HCT116 (cell line): ENCODE measurements at regions not wholly inside any gene's neighbourhood (a gene's known extent, or its start where the extent isn't known, plus 50 kb on each side); places are given as distances from the start of the nearest gene placed in this dataset.

Experiments
- ATAC-seq: fragments of 200-7000 bp; cut with Tn5 transposase; 2 replicates; pipeline ENCODE4 v1.9.1; 2020; ENCODE audit warnings: mild to moderate bottlenecking, moderate library complexity
- BruUV-seq: library from RNA; stranded (reverse); fragments of 400-500 nt; replicated peaks from 2 replicates; lab custom pipeline; 2021; lab: Mats Ljungman, UMichigan
- CTCF ChIA-PET: fragments of 300-600 bp; sonication (Branson Sonifier 250); formaldehyde crosslinking; loops from one replicate; lab custom pipeline; 2021; ENCODE audit warnings: antibody characterized with exemption; lab: Charles Lee
- POLR2A ChIA-PET: fragments of 300-600, 350-600 bp; sonication (Branson Sonifier 250); formaldehyde crosslinking; loops from one replicate; lab custom pipeline; 2021; ENCODE audit warnings: antibody characterized with exemption; lab: Charles Lee
- RAD21 ChIA-PET, 2 experiments: fragments of 300-600 bp; sonication (Branson Sonifier 250); formaldehyde crosslinking; loops; one replicate each; lab custom pipeline; 2023; ENCODE audit warnings: low total read pairs in 2 of 2; ENCODE audit not compliant: uncharacterized antibody in 2 of 2, unreplicated experiment in 2 of 2, low non-redundant PET in 1 of 2; lab: Charles Lee
- DNase-seq: peaks from one replicate; pipeline ENCODE4 v3.0.0-alpha.2; 2010; ENCODE audit warnings: low read depth, low spot score
- H2AFZ ChIP-seq: fragments of 200-600 bp; shearing (Covaris generic), sonication (generic); 2 replicates; pipeline ENCODE4 v1.6.1; 2017; ENCODE audit warnings: low read depth, mixed run types, mixed read lengths, antibody characterized with exemption, low read length; ENCODE audit not compliant: poor library complexity, severe bottlenecking
- H3K27ac ChIP-seq: 2 replicates; pipeline ENCODE4 v1.5.1; 2012; ENCODE audit warnings: low read depth, low read length
- H3K27me3 ChIP-seq: fragments of 200-600 bp; sonication (generic); 2 replicates; pipeline ENCODE4 v1.6.1; 2016; ENCODE audit warnings: mixed run types, low read length, mixed read lengths; ENCODE audit not compliant: insufficient read depth
- H3K36me3 ChIP-seq, 2 experiments: fragments of 200-500 bp in 1 of 2; fragments of 200-600 bp in 1 of 2; sonication (Bioruptor generic) in 1 of 2; sonication (generic) in 1 of 2; 2 replicates each; pipeline versions ENCODE4 v1.5.1 to v1.6.1; 2014 to 2016; ENCODE audit warnings: low read length in 2 of 2, inconsistent platforms in 1 of 2, mixed read lengths in 1 of 2, mixed run types in 1 of 2; ENCODE audit not compliant: insufficient read depth in 2 of 2, control insufficient read depth in 1 of 2
- H3K4me1 ChIP-seq, 2 experiments: fragments of 200-600 bp in 1 of 2; sonication (generic) in 1 of 2; 2 replicates each; pipeline versions ENCODE4 v1.5.1 to v1.6.1; 2012 to 2017; ENCODE audit warnings: low read length in 2 of 2, inconsistent platforms in 1 of 2, mild to moderate bottlenecking in 1 of 2, mixed read lengths in 1 of 2, mixed run types in 1 of 2, moderate library complexity in 1 of 2; ENCODE audit not compliant: insufficient read depth in 2 of 2, control insufficient read depth in 1 of 2
- H3K4me2 ChIP-seq: fragments of 200-600 bp; sonication (generic); 2 replicates; pipeline ENCODE4 v1.6.1; 2017; ENCODE audit warnings: mixed run types, low read length, mixed read lengths
- H3K4me3 ChIP-seq, 2 experiments: fragments of 200-600 bp in 1 of 2; sonication (generic) in 1 of 2; replicated peaks in 1 of 2; 2 replicates each; pipeline ENCODE4 v1.5.1; 2011 to 2016; ENCODE audit warnings: low read length in 2 of 2, control low read depth in 1 of 2, low read depth in 1 of 2, mild to moderate bottlenecking in 1 of 2, mixed read lengths in 1 of 2, mixed run types in 1 of 2
- H3K79me2 ChIP-seq: fragments of 200-600 bp; sonication (generic); 2 replicates; pipeline ENCODE4 v1.6.1; 2017; ENCODE audit warnings: mild to moderate bottlenecking, mixed run types, low read length, moderate library complexity, mixed read lengths; ENCODE audit not compliant: insufficient read depth
- H3K9ac ChIP-seq: fragments of 200-600 bp; sonication (generic); 2 replicates; pipeline ENCODE4 v1.6.1; 2016; ENCODE audit warnings: low read length, mixed read lengths
- H3K9me2 ChIP-seq: fragments of 200-600 bp; sonication (generic), shearing (Covaris generic); 2 replicates; pipeline ENCODE4 v1.6.1; 2017; ENCODE audit warnings: mixed run types, mild to moderate bottlenecking, moderate library complexity; ENCODE audit not compliant: insufficient read depth
- H3K9me3 ChIP-seq, 2 experiments: fragments of 200-500 bp in 1 of 2; fragments of 200-600 bp in 1 of 2; sonication (Bioruptor generic) in 1 of 2; sonication (generic) in 1 of 2; 2 replicates each; pipeline ENCODE4 v1.6.1; 2014 to 2017; ENCODE audit warnings: low read length in 2 of 2, mixed read lengths in 2 of 2, inconsistent platforms in 1 of 2, low read depth in 1 of 2, mild to moderate bottlenecking in 1 of 2, mixed run types in 1 of 2, moderate library complexity in 1 of 2; ENCODE audit not compliant: control insufficient read depth in 1 of 2, insufficient read depth in 1 of 2
- H4K20me1 ChIP-seq: fragments of 200-600 bp; sonication (generic), shearing (Covaris generic); 2 replicates; pipeline ENCODE4 v1.6.1; 2017; ENCODE audit warnings: mixed run types, mild to moderate bottlenecking, moderate library complexity; ENCODE audit not compliant: insufficient read depth
- CBX3 ChIP-seq: IDR thresholded peaks from 2 replicates; pipeline ENCODE4 v1.6.1; 2012; ENCODE audit warnings: low read depth
- EGR1 ChIP-seq: IDR thresholded peaks from 2 replicates; pipeline ENCODE4 v1.6.1; 2012; ENCODE audit warnings: low read depth
- intact Hi-C: fragments of 100-400 bp; cut with micrococcal nuclease; formaldehyde crosslinking; loops from 2 replicates; pipeline ENCODE4 v1.10.0; 2022
- TF ChIP-seq, protein P1 (sequence below), 3 experiments: fragments of 200-600 bp in 1 of 3; sonication (generic) in 1 of 3; IDR thresholded peaks in 2 of 3; conservative IDR thresholded peaks in 1 of 3; 2 replicates each; pipeline ENCODE4 v1.5.1; 2012 to 2017; ENCODE audit warnings: low read depth in 2 of 3, low read length in 2 of 3, antibody characterized with exemption in 1 of 3, borderline replicate concordance in 1 of 3, control low read depth in 1 of 3, mild to moderate bottlenecking in 1 of 3, mixed read lengths in 1 of 3, mixed run types in 1 of 3, moderate library complexity in 1 of 3; ENCODE audit not compliant: insufficient read depth in 1 of 3

- Histone ChIP-seq H3K27ac (no peak overlapping the region), H3K9me2 (no peaks in the 10 kb centered on the region), H3K9me3 (no peaks in the 10 kb centered on the region), H3K4me1 (peaks cover 3 to 26% of the 10 kb centered on the region in 2 experiments; a peak in 2 of 4 replicates), H3K9ac (no peak overlapping the region), H3K4me2 (no peak overlapping the region), H4K20me1 (no peaks in the 10 kb centered on the region), H3K27me3 (no peaks in the 10 kb centered on the region), H3K36me3 (no peaks in the 10 kb centered on the region), H2AFZ (no peak overlapping the region), H3K79me2 (no peaks in the 10 kb centered on the region), H3K4me3 (no peak overlapping the region)
- no TSS peak for BruUV-seq
- DNase-seq (no peak), ATAC-seq (peak; percentile 84)
- ChIA-PET RAD21 (no interaction called here), POLR2A (no interaction called here), CTCF (no interaction called here)
- TF ChIP-seq, protein P1, sequence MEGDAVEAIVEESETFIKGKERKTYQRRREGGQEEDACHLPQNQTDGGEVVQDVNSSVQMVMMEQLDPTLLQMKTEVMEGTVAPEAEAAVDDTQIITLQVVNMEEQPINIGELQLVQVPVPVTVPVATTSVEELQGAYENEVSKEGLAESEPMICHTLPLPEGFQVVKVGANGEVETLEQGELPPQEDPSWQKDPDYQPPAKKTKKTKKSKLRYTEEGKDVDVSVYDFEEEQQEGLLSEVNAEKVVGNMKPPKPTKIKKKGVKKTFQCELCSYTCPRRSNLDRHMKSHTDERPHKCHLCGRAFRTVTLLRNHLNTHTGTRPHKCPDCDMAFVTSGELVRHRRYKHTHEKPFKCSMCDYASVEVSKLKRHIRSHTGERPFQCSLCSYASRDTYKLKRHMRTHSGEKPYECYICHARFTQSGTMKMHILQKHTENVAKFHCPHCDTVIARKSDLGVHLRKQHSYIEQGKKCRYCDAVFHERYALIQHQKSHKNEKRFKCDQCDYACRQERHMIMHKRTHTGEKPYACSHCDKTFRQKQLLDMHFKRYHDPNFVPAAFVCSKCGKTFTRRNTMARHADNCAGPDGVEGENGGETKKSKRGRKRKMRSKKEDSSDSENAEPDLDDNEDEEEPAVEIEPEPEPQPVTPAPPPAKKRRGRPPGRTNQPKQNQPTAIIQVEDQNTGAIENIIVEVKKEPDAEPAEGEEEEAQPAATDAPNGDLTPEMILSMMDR (IDR thresholded peaks at IDR 0.05 in 2 of 3, conservative IDR thresholded peaks at IDR 0.05 in 1 of 3; ENCODE audit: borderline replicate concordance in 1 of 3, insufficient read depth in 1 of 3, low read depth in 2 of 3, low read length in 2 of 3): peak in 2 of 3 experiments; percentile 23 to 30; a peak in 2 of 6 replicates
- no peak for TF ChIP-seq EGR1
- intact Hi-C loops: no loop called here
These were observed 76.0 kb upstream of the CTTNBP2 start for GRCh38 chr7:117949232-117949631.

DNA sequence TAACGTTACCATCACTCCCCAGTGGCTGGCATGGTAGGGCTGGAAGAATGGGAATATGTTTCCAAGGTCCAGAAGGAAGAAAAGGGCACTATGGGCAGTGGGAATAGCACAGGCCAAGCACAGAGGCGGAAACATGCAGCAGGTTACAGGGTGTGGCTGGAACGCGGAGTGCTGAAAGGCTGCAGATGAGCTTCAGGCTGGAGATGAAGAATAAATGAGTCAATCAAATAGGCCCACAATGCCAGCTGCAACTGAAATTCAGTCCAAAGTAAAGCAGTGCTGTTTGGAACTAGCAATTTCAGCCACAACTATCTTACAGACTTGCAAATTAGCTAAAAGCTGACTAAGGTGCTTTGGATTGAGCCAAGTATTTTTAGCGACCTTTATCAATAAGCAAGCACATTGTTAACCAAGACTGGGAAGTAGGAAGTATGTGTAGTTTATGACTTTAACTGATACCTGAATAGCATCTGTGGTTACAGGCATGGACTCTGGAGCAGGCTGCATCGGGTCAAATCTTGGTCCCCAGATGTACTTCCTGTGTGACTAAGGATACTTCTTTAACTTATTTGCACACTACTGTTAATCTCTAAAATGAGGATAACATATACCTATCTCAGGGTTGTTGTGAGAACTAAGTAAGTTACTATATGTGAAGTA, 77.5 kb upstream of the CTTNBP2 start:
- H3K36me3 ChIP-seq: no peaks in the 10 kb centered on the region
- no TSS peak for BruUV-seq
- H4K20me1 ChIP-seq: no peaks in the 10 kb centered on the region
- H3K9ac ChIP-seq: no peak overlapping the region
- RAD21 ChIA-PET: no interaction called here
- intact Hi-C loops: no loop called here
- CTCF ChIA-PET: no interaction called here
- TF ChIP-seq CBX3: no peak
- H3K4me1 ChIP-seq: peaks cover 3 to 26% of the 10 kb centered on the region in 2 experiments; a peak in 2 of 4 replicates
- H3K79me2 ChIP-seq: no peaks in the 10 kb centered on the region
- H3K4me2 ChIP-seq: peak overlapping the region; percentile 32
- H3K27me3 ChIP-seq: no peaks in the 10 kb centered on the region
- no peak for ATAC-seq
- no peak for DNase-seq
- peak overlapping the region; percentile 26 for H2AFZ ChIP-seq
- POLR2A ChIA-PET: no interaction called here
- H3K4me3 ChIP-seq: no peak overlapping the region
- H3K9me2 ChIP-seq: no peaks in the 10 kb centered on the region
- H3K9me3 ChIP-seq: no peaks in the 10 kb centered on the region
- no peak overlapping the region for H3K27ac ChIP-seq
